RWPE2 (cell line): ENCODE measurements at regions not wholly inside any gene's neighbourhood (a gene's known extent, or its start where the extent isn't known, plus 50 kb on each side); places are given as distances from the start of the nearest gene placed in this dataset.

Experiments
- ATAC-seq: fragments of 200-7000 bp; cut with Tn5 transposase; 3 replicates; pipeline ENCODE4 v1.9.1; 2021; ENCODE audit warnings: low read depth
- DNase-seq: peaks from one replicate; pipeline ENCODE4 v3.0.0-alpha.2; 2020; ENCODE audit warnings: low spot score
- H3K27ac ChIP-seq: fragments of 450-650 bp; 2 replicates; pipeline ENCODE4 v1.5.1; 2017; ENCODE audit warnings: mild to moderate bottlenecking; ENCODE audit not compliant: poor library complexity, severe bottlenecking
- H3K27me3 ChIP-seq: fragments of 250-450 bp; sonication (Bioruptor Pico); 2 replicates; pipeline ENCODE4 v1.5.1; 2021; ENCODE audit warnings: mild to moderate bottlenecking, moderate library complexity; ENCODE audit not compliant: insufficient read depth, poor library complexity, severe bottlenecking
- H3K36me3 ChIP-seq: fragments of 250-450 bp; sonication (Bioruptor Pico); 2 replicates; pipeline ENCODE4 v1.5.1; 2020; ENCODE audit warnings: low read depth, mild to moderate bottlenecking, moderate library complexity
- H3K4me1 ChIP-seq: fragments of 250-450 bp; sonication (Bioruptor Pico); 2 replicates; pipeline ENCODE4 v1.5.1; 2021; ENCODE audit warnings: mild to moderate bottlenecking, moderate library complexity; ENCODE audit not compliant: insufficient read depth, poor library complexity, severe bottlenecking
- H3K4me3 ChIP-seq: fragments of 250-450 bp; sonication (Bioruptor Pico); 2 replicates; pipeline ENCODE4 v1.5.1; 2021; ENCODE audit warnings: mild to moderate bottlenecking, moderate library complexity; ENCODE audit not compliant: severe bottlenecking
- H3K9me3 ChIP-seq: fragments of 250-450 bp; sonication (Bioruptor Pico); 2 replicates; pipeline ENCODE4 v1.5.1; 2021; ENCODE audit warnings: mild to moderate bottlenecking, moderate library complexity; ENCODE audit not compliant: severe bottlenecking
- CTCF ChIP-seq: fragments of 450-650 bp; IDR thresholded peaks from one replicate; pipeline ENCODE4 v1.5.1; 2017; ENCODE audit warnings: mild to moderate bottlenecking, moderate library complexity; ENCODE audit not compliant: poor library complexity, severe bottlenecking

DNA sequence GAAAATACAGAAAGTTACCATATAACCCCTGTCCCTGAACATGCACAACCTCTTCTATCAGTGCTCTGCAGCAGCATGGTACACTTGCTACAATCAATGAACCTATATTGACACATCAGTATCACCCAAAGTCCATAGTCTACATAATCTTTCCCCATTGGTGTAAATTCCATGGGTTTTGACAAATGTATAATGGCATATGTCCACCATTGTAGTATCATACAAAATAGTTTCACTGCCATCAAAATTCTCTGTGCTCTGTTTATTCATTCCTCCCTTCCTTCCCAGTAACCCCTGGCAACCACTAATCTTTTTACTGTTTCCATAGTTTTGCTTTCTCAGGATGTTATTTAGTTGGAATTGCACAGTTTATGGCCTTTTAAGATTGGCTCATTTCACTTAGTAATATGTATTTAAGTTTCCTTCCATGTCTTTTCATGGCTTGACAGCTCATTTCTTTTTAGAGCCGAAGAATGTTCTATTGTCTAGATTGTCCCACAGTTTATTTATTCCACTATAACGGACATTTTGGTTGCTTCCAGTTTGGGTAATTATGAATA is 1707.0 kb downstream of the EFNA5 start:
- TF ChIP-seq CTCF = no peak

GRCh38 chr5:105961572-105961971 is 1709.2 kb downstream of the EFNA5 start:
- Histone ChIP-seq H3K9me3 (no peaks in the 10 kb centered on the region), H3K36me3 (no peaks in the 10 kb centered on the region), H3K4me3 (no peak overlapping the region), H3K27me3 (peaks cover 3% of the 10 kb centered on the region), H3K4me1 (no peaks in the 10 kb centered on the region), H3K27ac (no peak overlapping the region)
- ATAC-seq (no peak), DNase-seq (no peak)
- TF ChIP-seq CTCF = no peak

More for the DNA sequence above, 1707.0 kb downstream of the EFNA5 start:
- no peak overlapping the region for H3K27ac ChIP-seq
- peaks cover 3% of the 10 kb centered on the region for H3K27me3 ChIP-seq
- no peaks in the 10 kb centered on the region for H3K36me3 ChIP-seq
- no peak overlapping the region for H3K4me3 ChIP-seq
- H3K4me1 ChIP-seq = no peaks in the 10 kb centered on the region
- H3K9me3 ChIP-seq = no peaks in the 10 kb centered on the region
- ATAC-seq (no peak), DNase-seq (no peak)

- no peak for DNase-seq
- Histone ChIP-seq H3K9me3 (no peaks in the 10 kb centered on the region), H3K27me3 (no peaks in the 10 kb centered on the region), H3K36me3 (no peaks in the 10 kb centered on the region), H3K27ac (no peak overlapping the region), H3K4me3 (no peak overlapping the region), H3K4me1 (no peaks in the 10 kb centered on the region)
- ATAC-seq = no peak
- no peak for TF ChIP-seq CTCF
These were observed 1714.1 kb downstream of the EFNA5 start for GRCh38 chr5:105956456-105957196.

DNA sequence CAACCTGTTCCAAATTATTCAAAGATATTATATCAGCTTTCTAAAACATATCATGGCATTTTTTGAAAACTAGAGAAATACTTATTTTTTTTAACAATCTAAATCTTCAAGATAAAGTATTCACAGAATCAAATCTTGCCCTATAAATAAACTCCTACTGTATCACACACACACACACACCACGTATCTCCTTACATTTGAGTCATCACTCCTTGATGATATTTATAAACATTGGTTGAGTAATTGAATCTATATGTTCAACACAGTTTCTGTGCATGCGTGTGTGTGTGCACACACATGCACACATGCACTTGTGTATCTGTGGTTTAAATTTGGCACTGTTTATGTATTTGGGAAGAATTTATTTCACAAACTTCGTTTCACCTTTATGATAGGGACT is 1716.4 kb downstream of the EFNA5 start:
- no peak for ATAC-seq
- Histone ChIP-seq H3K4me1 (no peaks in the 10 kb centered on the region), H3K9me3 (no peaks in the 10 kb centered on the region), H3K27me3 (no peaks in the 10 kb centered on the region), H3K4me3 (no peak overlapping the region), H3K36me3 (no peaks in the 10 kb centered on the region), H3K27ac (no peak overlapping the region)
- no peak for DNase-seq
- no peak for TF ChIP-seq CTCF

DNA sequence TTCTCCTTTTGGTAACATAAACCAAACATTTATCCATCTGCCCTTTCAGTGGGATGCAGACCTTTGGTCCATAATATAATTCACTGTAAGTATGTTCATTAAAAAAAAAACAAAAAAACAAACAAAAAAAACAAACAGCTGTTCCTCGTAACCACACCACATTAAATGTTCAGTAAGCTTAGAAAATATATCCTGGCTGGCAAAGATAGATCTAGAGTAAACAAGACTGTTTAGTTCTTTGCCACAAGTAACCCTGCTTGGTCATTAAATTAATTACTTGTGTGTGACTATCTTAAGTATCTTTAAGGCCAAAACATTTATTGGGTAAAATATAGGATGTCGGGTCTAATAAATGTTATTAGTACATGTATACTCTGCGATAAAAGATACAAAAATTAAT is 1717.1 kb downstream of the EFNA5 start:
- DNase-seq (no peak), ATAC-seq (no peak)
- no peaks in the 10 kb centered on the region for H3K9me3 ChIP-seq
- no peak overlapping the region for H3K4me3 ChIP-seq
- no peak overlapping the region for H3K27ac ChIP-seq
- H3K4me1 ChIP-seq = no peaks in the 10 kb centered on the region
- H3K27me3 ChIP-seq = no peaks in the 10 kb centered on the region
- TF ChIP-seq CTCF = no peak
- no peaks in the 10 kb centered on the region for H3K36me3 ChIP-seq
